Right lobe of liver (tissue), 6 donors: ENCODE measurements at regions not wholly inside any gene's neighbourhood (a gene's known extent, or its start where the extent isn't known, plus 50 kb on each side); places are given as distances from the start of the nearest gene placed in this dataset.

Experiments used
- ATAC-seq, 4 donors: fragments of 200-7000 bp; cut with Tn5 transposase; one replicate each; pipeline ENCODE4 v1.9.1; 2020; ENCODE audit warnings: mild to moderate bottlenecking in 4 of 4, moderate library complexity in 4 of 4
- DNase-seq, 3 donors: peaks; one replicate each; pipeline ENCODE4 v3.0.0-alpha.2; 2020
- H3K27ac ChIP-seq, 3 donors: fragments of 200-600 bp; one replicate each; pipeline ENCODE4 v1.8.0; 2022
- H3K27me3 ChIP-seq, 2 donors: fragments of 200-600 bp; one replicate each; pipeline ENCODE4 v1.8.0; 2022
- H3K36me3 ChIP-seq, 4 donors: fragments of 200-600 bp; sonication (generic) in 1 of 4; one replicate each; pipeline versions ENCODE4 v1.5.1 to v1.8.0; 2017 to 2022; ENCODE audit warnings: control low read depth in 1 of 4
- H3K4me1 ChIP-seq, 4 donors: fragments of 200-600 bp; sonication (generic) in 1 of 4; one replicate each; pipeline versions ENCODE4 v1.5.1 to v1.8.0; 2017 to 2022; ENCODE audit warnings: control low read depth in 1 of 4
- H3K4me3 ChIP-seq, 3 donors: fragments of 200-600 bp; one replicate each; pipeline ENCODE4 v1.8.0; 2022
- H3K9me3 ChIP-seq, 4 donors: fragments of 200-600 bp; sonication (generic) in 1 of 4; one replicate each; pipeline versions ENCODE4 v1.5.1 to v1.8.0; 2017 to 2022; ENCODE audit warnings: control low read depth in 1 of 4
- CTCF ChIP-seq, 4 donors: fragments of 200-600 bp in 3 of 4; fragments of 450-650 bp in 1 of 4; IDR thresholded peaks; one replicate each; pipeline versions ENCODE4 v1.5.1 to v1.8.0; 2016 to 2022; ENCODE audit warnings: antibody characterized with exemption in 4 of 4, mild to moderate bottlenecking in 2 of 4
- POLR2A ChIP-seq: fragments of 450-650 bp; IDR thresholded peaks from one replicate; pipeline ENCODE4 v1.6.1; 2017; ENCODE audit warnings: antibody characterized with exemption, mild to moderate bottlenecking
- WGBS: methylation state at CpG from one replicate; pipeline ENCODE4 v1.1.6; 2018; ENCODE audit warnings: low coverage, low lambda C conversion rate; ENCODE audit not compliant: insufficient coverage; ENCODE audit errors: missing lambda C conversion rate; 5-methylcytosine and 5-hydroxymethylcytosine counted together
- intact Hi-C, 2 donors: fragments of 100-400 bp; cut with DNase I; formaldehyde crosslinking; loops; one replicate each; pipeline versions ENCODE4 v1.11.2 to v1.14.1; 2022
- donor health status: DM: no; HTN: yes; CAD: no.
- donor health status: DM: no; HTN: no; CAD: no.
- donor health status: DM: no; HTN: no; CAD: no.
- donor health status: DM: no; HTN: yes; CAD: no.
- donor health status: DM: no; HTN: yes; CAD: no.

- intact Hi-C loops = no loop called here
- WGBS = 82% methylated on average over 2 of the region's 2 CpGs
- Histone ChIP-seq H3K36me3 (no peaks in the 10 kb centered on the region), H3K4me1 (peaks cover 0 to 16% (median 0%) of the 10 kb centered on the region in 4 donors), H3K27ac (no peak overlapping the region), H3K27me3 (no peaks in the 10 kb centered on the region), H3K9me3 (no peaks in the 10 kb centered on the region), H3K4me3 (no peak overlapping the region)
- TF ChIP-seq POLR2A = no peak
- TF ChIP-seq CTCF (IDR thresholded peaks at IDR 0.05) = no peak
- ATAC-seq = no peak
- DNase-seq = no peak
Measured at GRCh38 chr15:61380270-61380669, 151.2 kb upstream of the RORA start.

- WGBS = 50% methylated on average over 1 of the region's 1 CpG
- peak in 1 of 3 donors; percentile 55 for DNase-seq
- Histone ChIP-seq H3K27ac (peak overlapping the region in 2 of 3 donors; percentile 51 to 58), H3K36me3 (no peaks in the 10 kb centered on the region), H3K9me3 (no peaks in the 10 kb centered on the region), H3K4me1 (peaks cover 0 to 24% (median 3%) of the 10 kb centered on the region in 4 donors), H3K4me3 (no peak overlapping the region), H3K27me3 (no peaks in the 10 kb centered on the region)
- TF ChIP-seq POLR2A = no peak
- no peak for TF ChIP-seq CTCF (IDR thresholded peaks at IDR 0.05)
- peak; percentile 22 to 58 (median 45) for ATAC-seq
- intact Hi-C loops = loop anchor here in 1 of 2 donors (10.0 kb wide), 1 partner anchor 144 kb away; no protein-coding TSS in a partner anchor
Measured at GRCh38 chr15:61379005-61379404, 149.9 kb upstream of the RORA start.

GRCh38 chr15:61376961-61377360 is 147.9 kb upstream of the RORA start:
- WGBS = 83% methylated on average over 2 of the region's 2 CpGs
- ATAC-seq = no peak
- TF ChIP-seq CTCF (IDR thresholded peaks at IDR 0.05) = no peak
- no peak for TF ChIP-seq POLR2A
- Histone ChIP-seq H3K4me1 (peaks cover 0 to 29% (median 7%) of the 10 kb centered on the region in 4 donors), H3K4me3 (no peak overlapping the region), H3K27me3 (no peaks in the 10 kb centered on the region), H3K9me3 (no peaks in the 10 kb centered on the region), H3K27ac (no peak overlapping the region), H3K36me3 (no peaks in the 10 kb centered on the region)
- DNase-seq = no peak
- intact Hi-C loops = loop anchor here in 1 of 2 donors (10.0 kb wide), 1 partner anchor 142 kb away; no protein-coding TSS in a partner anchor

- intact Hi-C loops = loop anchor here in 1 of 2 donors (10.0 kb wide), 1 partner anchor 142 kb away; no protein-coding TSS in a partner anchor
- DNase-seq = no peak
- no peak overlapping the region for H3K4me3 ChIP-seq
- no peaks in the 10 kb centered on the region for H3K9me3 ChIP-seq
- H3K36me3 ChIP-seq = no peaks in the 10 kb centered on the region
- no peak overlapping the region for H3K27ac ChIP-seq
- peaks cover 0 to 33% (median 7%) of the 10 kb centered on the region in 4 donors for H3K4me1 ChIP-seq
- TF ChIP-seq CTCF (IDR thresholded peaks at IDR 0.05) (no peak), POLR2A (no peak)
- WGBS = 95% methylated on average over 3 of the region's 3 CpGs
- ATAC-seq = no peak
- H3K27me3 ChIP-seq = no peaks in the 10 kb centered on the region
Measured at GRCh38 chr15:61376516-61376915, 147.4 kb upstream of the RORA start.
